Activated T-cell treated with anti-CD3 and anti-CD28 coated beads for 48 hours (primary cell): ENCODE measurements at regions not wholly inside any gene's neighbourhood (a gene's known extent, or its start where the extent isn't known, plus 50 kb on each side); places are given as distances from the start of the nearest gene placed in this dataset.

ENCODE experiments used
- DNase-seq: peaks from one replicate; pipeline ENCODE4 v3.0.0-alpha.2; 2020; ENCODE audit warnings: low read depth

- DNase-seq: no peak
Measured at GRCh38 chr7:98463837-98464557, 63.1 kb upstream of the BAIAP2L1 start.

DNA sequence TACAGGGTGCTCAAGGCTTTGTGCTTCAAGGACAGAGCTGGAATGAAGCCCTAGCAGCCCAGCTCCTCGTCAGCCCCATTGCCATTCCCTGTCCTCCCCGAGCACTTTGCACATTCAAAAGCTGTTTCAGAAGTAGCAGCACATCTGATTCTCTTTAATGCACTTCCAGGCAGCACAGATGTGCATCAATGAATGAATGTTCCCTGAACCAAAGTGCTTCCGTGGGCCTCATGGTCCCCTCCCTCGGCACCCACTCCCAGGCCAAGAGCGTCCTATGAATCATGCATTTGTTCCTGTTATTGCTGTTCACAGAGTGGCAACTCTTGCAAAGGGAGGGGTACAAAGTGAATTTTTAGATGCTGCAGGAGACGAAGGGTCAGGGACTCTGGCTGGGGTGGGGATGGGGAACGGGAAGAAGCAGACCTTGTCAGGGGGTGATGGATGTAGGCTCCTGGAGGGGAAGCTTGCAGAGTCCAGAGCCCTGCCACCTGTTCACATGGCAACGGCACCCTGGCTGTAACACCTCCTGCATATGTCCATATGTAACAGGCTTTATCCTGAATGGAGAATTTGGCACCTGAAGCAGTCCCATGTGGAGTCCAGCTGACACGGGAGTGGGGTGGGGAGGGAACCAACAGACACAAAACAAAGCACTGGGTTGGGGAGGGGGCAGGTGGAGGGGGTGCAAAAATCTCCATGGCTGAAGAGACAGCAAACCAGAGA is 62.2 kb upstream of the BAIAP2L1 start:
- DNase-seq: no peak

- DNase-seq: no peak
Measured at GRCh38 chr7:98460902-98461301, 60.0 kb upstream of the BAIAP2L1 start.

GRCh38 chr7:98459529-98459928 is 58.6 kb upstream of the BAIAP2L1 start:
- no peak for DNase-seq

GRCh38 chr7:98458090-98458875 is 57.4 kb upstream of the BAIAP2L1 start:
- no peak for DNase-seq

DNA sequence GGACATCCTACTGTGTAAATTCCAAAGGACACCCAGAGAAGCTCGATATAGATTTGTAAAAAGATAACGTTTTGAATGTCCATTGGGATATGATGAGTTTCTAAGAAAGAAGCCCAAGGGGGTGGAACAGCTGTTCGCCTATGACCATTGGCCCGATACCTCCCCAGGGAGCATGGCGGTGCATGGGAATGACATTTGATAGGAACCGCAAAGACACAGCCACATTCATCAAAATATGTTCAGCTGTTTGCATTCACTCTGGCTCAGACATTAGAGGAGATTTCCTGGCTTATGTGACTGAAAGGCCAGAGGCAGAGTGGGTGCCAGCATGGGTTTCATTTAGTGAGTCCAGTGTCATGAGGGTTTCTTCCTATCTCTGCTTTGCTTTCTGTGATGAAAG is 56.0 kb upstream of the BAIAP2L1 start:
- no peak for DNase-seq

GRCh38 chr7:98452791-98453190 is 51.9 kb upstream of the BAIAP2L1 start:
- no peak for DNase-seq
